ENCODE measurements at regions not wholly inside any gene's neighbourhood (a gene's known extent, or its start where the extent isn't known, plus 50 kb on each side); places are given as distances from the start of the nearest gene placed in this dataset.

- no peak for DNase-seq (ENCODE audit: low read depth)
These were observed 96.9 kb upstream of the PFN2 start for GRCh38 chr3:150067561-150067960.

GRCh38 chr3:150064971-150065370, 94.3 kb upstream of the PFN2 start:
- DNase-seq (ENCODE audit: low read depth) = no peak

- DNase-seq (ENCODE audit: low read depth) = no peak
These were observed 92.5 kb upstream of the PFN2 start for GRCh38 chr3:150063237-150063636.

DNA sequence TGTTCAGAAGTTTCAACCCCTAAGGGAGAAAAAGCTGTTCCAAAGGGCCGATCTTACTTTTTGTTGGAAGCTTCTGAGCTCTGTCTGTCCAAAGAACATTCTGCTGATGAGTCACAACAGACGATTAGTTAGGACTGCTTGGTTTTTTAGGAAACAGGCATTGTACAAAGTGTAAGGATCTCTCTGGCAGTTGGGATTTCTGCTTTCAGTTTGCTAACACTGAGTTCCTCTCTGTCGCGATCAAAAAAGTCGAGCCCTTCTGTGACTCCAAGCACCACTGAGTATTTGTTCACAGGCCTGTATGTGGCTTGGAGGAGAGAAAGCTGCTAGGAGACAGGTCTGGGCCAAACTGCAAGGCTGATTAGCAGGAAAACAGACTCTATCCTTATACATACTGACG, 91.8 kb upstream of the PFN2 start:
- DNase-seq (ENCODE audit: low read depth) = no peak

DNA sequence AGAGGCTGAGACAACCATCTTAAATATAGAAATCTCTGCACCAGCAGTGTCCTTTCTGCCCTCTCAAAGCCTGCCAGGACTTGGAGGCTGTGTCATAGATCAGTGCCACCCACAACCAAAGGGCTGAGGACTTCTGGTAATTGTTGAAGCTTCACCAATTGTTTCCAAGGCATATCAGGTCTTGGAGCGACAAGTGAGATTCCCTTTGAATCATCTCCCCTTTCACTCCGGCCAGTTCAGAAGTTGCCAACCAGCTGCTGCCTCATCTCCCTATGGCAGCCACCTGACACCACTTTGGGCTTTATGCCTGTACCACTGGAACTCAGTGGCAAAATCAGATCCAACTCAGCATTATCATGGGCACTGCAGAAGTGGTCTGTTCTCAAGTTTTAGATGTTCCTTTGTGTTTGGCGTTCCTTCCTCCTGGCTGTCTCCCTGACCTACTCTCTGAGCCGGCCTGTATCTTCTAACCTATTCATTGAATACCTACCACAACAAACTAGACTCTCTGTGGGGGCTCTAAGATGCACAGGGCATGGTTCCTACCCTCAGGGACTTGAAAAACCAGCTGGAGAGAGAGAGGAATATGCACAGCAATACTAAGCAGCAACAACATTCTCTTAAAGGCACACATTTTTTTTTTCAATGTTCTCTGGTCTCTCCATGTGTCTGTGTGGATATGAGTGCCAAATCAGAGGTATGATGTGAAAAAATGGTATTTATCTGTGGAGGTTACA, 90.8 kb upstream of the PFN2 start:
- no peak for DNase-seq (ENCODE audit: low read depth)

GRCh38 chr3:150059729-150060128, 89.0 kb upstream of the PFN2 start:
- no peak for DNase-seq (ENCODE audit: low read depth)

DNA sequence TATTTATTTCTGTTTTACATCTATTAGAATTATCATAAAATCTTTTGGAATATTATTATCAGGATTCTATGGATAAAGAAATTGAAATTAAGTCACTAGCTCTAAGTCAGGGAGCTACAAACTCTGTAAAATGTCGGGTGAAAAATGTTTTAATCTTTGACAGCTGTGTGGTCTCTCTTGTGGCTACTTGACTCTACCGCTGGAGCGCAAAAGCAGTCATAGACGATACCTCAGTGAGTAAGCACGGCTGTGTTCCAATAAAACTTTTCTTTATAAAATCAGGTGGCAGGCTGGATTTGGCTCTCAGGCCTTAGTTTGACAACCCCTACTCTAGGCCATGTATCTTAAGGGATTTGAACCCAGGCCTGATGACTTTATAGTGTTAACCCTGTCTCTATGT, 88.5 kb upstream of the PFN2 start:
- DNase-seq (ENCODE audit: low read depth) = no peak

GRCh38 chr3:150057227-150057626, 86.5 kb upstream of the PFN2 start:
- DNase-seq (ENCODE audit: low read depth) = no peak

- no peak for DNase-seq (ENCODE audit: low read depth)
These were observed 84.6 kb upstream of the PFN2 start for GRCh38 chr3:150055332-150055731.

- DNase-seq (ENCODE audit: low read depth) = no peak
These were observed 83.9 kb upstream of the PFN2 start for GRCh38 chr3:150054635-150055034.

DNA sequence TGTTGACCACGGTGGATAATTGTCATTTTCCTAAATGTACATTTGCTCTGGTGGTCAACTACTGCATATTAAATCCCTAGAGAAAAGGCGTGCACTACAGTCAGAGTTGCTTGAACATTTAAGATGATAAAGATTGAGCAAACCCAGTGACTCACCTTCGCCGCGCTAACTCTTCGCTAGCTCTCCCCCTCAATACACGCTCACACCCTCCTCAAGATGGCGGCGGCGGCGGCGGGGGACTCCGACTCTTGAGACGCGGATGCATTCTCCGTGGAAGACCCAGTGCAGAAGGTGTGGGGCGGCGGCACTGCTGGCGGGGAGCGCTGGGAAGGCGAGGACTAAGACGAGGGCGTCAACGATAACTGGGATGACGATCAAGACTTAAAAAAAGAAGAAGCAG, 79.8 kb upstream of the PFN2 start:
- no peak for DNase-seq (ENCODE audit: low read depth)

DNA sequence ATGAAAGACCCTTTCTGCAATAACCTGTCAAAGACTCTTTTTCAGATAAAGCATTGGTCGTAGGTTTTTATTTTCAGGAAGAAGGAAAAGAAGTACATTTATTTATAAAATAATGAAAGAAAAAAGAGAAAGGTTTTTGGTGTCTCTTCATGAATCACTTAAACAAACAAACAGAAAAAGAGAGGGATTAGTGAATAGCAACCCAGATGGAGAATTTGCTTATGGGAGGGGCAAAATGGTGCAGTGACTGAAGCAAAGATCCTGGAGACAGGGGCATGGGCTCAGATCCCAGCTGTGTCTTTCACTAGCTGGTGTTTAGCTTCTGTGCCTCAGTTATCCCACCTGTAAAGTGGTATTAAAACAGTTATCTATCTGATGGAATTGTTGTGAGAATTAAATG, 78.6 kb upstream of the PFN2 start:
- DNase-seq (ENCODE audit: low read depth) = no peak

GRCh38 chr3:150041877-150042276, 71.2 kb upstream of the PFN2 start:
- no peak for DNase-seq (ENCODE audit: low read depth)

DNA sequence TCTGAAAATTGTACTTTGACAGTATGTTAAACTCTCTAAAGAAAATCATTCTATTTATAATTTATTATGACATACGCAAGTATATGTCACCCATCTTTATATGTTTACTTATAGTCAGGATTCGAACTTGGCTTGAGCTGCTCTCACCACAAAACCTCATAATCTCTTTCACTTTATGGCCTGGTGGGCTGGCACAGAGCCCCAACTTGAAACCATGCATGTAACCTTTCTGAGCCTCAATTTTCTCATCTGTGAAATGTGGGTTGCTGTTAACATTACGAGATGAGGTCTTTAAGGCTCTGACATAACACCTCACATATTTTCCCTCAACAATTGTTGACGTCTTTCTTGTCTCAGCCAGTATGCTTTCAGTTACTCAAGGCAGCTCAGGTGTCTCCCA, 69.4 kb upstream of the PFN2 start:
- DNase-seq (ENCODE audit: low read depth) = no peak

- no peak for DNase-seq (ENCODE audit: low read depth)
These were observed 68.1 kb upstream of the PFN2 start for GRCh38 chr3:150038830-150039229.

- DNase-seq (ENCODE audit: low read depth) = no peak
These were observed 66.1 kb upstream of the PFN2 start for GRCh38 chr3:150036780-150037179.

DNA sequence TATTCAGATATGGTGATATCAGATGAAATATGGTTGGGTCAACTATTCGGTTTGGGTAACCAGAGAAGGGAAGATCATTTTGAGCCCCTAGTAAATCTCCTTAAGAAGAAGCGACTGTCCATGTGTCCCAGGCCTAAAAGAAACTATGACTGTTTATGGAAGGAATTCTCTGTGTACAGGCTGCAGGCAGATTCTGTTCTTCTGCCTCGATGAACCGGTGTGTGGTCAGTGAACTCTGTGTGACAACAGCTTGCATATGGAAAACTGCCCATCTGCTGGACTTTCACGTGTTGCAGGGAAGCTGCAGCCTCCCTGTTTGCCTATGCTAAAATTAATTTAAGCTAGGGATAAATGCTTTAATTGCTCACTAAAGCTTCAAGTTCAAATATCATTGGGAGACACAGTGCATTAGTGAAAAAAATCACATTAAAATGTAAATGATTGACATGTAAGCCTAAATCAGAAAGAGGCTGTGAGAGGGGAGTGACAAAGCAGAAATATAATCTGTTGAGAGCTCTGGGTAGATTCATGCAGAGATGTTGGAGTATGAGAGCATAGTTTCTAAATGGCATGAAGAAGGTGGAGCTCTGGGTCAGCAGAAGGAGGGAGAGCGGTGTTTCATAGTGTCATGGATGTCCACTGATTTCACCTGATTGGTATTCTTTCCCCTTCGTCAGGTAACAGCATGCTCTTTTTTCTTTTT, 65.4 kb upstream of the PFN2 start:
- DNase-seq (ENCODE audit: low read depth) = no peak

GRCh38 chr3:150035301-150035779, 64.6 kb upstream of the PFN2 start:
- no peak for DNase-seq (ENCODE audit: low read depth)

DNA sequence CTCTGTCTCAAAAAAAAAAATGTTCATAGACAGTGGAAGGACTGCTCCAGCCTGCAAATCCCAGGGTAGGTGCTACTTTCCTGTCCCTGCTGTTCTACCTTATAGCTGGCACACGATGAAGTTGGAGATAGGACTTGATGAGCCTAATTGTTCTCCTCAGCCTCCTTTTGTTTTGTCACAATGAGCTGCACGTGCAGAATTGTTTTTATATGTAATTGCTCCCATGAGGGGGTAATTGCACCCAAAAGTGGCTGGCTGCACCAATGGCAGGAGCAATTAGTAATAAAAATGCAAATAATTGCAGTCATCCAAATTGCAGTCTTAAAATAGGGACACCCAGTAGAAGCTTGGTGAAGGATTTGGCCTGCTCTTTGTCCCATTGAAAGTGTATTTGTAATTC, 63.0 kb upstream of the PFN2 start:
- DNase-seq (ENCODE audit: low read depth) = no peak

GRCh38 chr3:150030841-150031240, 60.1 kb upstream of the PFN2 start:
- no peak for DNase-seq (ENCODE audit: low read depth)

DNA sequence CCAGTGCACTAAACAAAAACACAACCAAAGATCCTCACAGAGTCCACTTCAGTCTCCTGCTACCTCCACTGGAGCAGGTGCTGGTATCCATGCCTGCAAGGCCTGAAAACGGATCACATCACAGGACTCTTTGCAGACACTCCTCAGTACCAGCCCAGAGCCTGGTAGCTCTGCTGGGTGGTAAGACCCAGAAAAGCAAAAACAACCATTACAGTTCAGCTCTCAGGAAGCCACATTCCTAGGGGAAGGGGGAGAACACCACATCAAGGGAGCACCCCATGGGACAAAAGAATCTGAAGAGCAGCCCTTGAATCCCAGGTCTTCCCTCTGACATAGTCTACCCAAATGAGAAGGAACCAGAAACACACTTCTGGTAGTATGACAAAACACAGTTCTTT, 52.5 kb upstream of the PFN2 start:
- DNase-seq (ENCODE audit: low read depth) = no peak

DNA sequence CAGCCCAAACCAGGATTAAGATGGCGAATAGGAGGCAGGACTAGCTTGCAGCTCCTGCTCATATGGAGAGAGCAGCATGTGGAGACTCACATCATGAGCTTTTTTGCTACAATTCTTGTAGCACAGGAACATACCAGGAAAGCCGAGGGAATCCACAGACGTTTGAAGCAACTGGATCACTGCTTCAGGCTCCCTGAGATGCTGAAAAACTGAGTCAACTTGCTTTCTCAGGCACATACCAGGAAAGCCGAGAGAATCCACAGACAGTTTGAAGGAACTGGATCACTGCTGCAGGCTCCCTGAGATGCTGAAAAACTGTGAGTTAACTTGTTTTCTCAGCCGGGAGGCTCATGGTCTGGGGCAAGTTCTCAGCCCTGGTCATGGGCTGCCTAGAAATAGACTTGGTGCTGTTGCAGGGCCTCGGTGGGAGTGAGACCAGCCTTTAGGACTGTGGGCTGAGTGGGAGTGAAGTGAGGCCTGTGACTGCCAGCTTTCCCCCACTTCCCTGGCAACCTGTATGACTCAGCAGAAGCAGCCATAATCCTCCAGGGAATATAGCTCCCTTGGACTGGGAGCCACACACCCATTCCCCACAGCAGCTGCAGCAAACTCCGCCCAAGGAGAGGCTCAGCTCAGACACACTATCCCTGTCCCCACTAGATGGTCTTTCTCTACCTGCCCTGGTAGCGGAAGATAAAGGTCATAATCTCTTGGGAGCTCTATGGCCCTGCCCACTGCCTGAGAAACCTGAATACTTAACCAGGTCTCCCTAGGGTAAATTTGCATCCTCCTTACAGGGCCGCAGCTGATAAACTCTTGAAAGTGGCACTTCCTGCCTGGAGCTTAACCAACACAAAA, 51.9 kb upstream of the PFN2 start:
- no peak for DNase-seq (ENCODE audit: low read depth)

DNA sequence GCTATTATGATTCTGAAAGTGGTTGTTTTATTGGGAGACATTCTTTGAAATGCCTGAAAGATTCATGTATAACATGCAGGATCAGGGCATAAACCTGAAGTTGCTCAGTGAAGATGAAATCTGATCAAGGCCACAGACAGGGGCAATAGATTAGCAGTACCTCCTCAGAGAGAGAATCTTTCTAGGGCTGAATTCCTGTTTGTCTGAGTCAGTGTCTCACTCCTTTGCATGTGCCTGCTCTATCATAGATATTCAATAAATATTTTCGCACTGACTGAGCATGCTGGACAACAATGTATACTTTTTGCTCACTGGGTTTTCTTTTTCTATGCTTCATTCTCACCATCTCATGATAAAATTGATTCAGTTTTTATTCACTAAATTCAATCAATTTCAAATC, 49.8 kb upstream of the PFN2 start:
- no peak for DNase-seq (ENCODE audit: low read depth)

All from activated T-cell treated with anti-CD3 and anti-CD28 coated beads for 24 hours (primary cell).